ENCODE measurements at regions not wholly inside any gene's neighbourhood (a gene's known extent, or its start where the extent isn't known, plus 50 kb on each side); places are given as distances from the start of the nearest gene placed in this dataset.

- H3K4me3 ChIP-seq = no peak overlapping the region
Measured at GRCh38 chr14:66244834-66245233, 241.3 kb upstream of the CCDC196 start.

GRCh38 chr14:66247662-66248193 lies 238.4 kb upstream of the CCDC196 start:
- no peak overlapping the region for H3K27ac ChIP-seq
- H3K4me1 ChIP-seq = no peaks in the 10 kb centered on the region
- H3K4me3 ChIP-seq = no peak overlapping the region
- no peaks in the 10 kb centered on the region for H3K9me3 ChIP-seq
- H3K27me3 ChIP-seq = no peaks in the 10 kb centered on the region
- H3K36me3 ChIP-seq (ENCODE audit: low read depth, missing control alignments) = no peaks in the 10 kb centered on the region
- intact Hi-C loops (cut with DNase I; ENCODE audit: low total_unique reads) = no loop called here
- TF ChIP-seq POLR2A (IDR thresholded peaks at IDR 0.05) = no peak
- WGBS, 2 donors = 60 to 66% methylated on average over 4 of the region's 4 CpGs
- no peak for DNase-seq

More at GRCh38 chr14:66244834-66245233, 241.3 kb upstream of the CCDC196 start:
- no peak for TF ChIP-seq POLR2A (IDR thresholded peaks at IDR 0.05)
- no peak for TF ChIP-seq CTCF (IDR thresholded peaks at IDR 0.05)
- Histone ChIP-seq H3K27me3 (no peaks in the 10 kb centered on the region), H3K27ac (no peak overlapping the region), H3K9me3 (no peaks in the 10 kb centered on the region), H3K36me3 (ENCODE audit: low read depth, missing control alignments) (no peaks in the 10 kb centered on the region), H3K4me1 (no peaks in the 10 kb centered on the region)
- 93 to 97% methylated on average over 5 of the region's 5 CpGs for WGBS, 2 donors
- intact Hi-C loops (cut with DNase I; ENCODE audit: low total_unique reads) = no loop called here
- no peak for DNase-seq

GRCh38 chr14:66248256-66248655 lies 237.9 kb upstream of the CCDC196 start:
- H3K27me3 ChIP-seq = no peaks in the 10 kb centered on the region
- no peaks in the 10 kb centered on the region for H3K9me3 ChIP-seq
- intact Hi-C loops (cut with DNase I; ENCODE audit: low total_unique reads) = no loop called here
- DNase-seq = no peak
- H3K4me3 ChIP-seq = no peak overlapping the region
- no peak overlapping the region for H3K27ac ChIP-seq
- TF ChIP-seq POLR2A (IDR thresholded peaks at IDR 0.05) = no peak
- TF ChIP-seq CTCF (IDR thresholded peaks at IDR 0.05) = no peak
- no peaks in the 10 kb centered on the region for H3K4me1 ChIP-seq
- H3K36me3 ChIP-seq (ENCODE audit: low read depth, missing control alignments) = no peaks in the 10 kb centered on the region
- WGBS, 2 donors = 43 to 57% methylated on average over 2 of the region's 2 CpGs

- Histone ChIP-seq H3K4me3 (no peak overlapping the region), H3K4me1 (no peaks in the 10 kb centered on the region), H3K36me3 (ENCODE audit: low read depth, missing control alignments) (no peaks in the 10 kb centered on the region), H3K27ac (no peak overlapping the region), H3K9me3 (no peaks in the 10 kb centered on the region), H3K27me3 (no peaks in the 10 kb centered on the region)
- DNase-seq = no peak
- TF ChIP-seq POLR2A (IDR thresholded peaks at IDR 0.05) (no peak), CTCF (IDR thresholded peaks at IDR 0.05) (no peak)
- intact Hi-C loops (cut with DNase I; ENCODE audit: low total_unique reads) = no loop called here
- WGBS, 2 donors = 95 to 96% methylated on average over 3 of the region's 3 CpGs
Measured at GRCh38 chr14:66249544-66249943, 236.6 kb upstream of the CCDC196 start.

GRCh38 chr14:66254038-66254437 lies 232.1 kb upstream of the CCDC196 start:
- intact Hi-C loops (cut with DNase I; ENCODE audit: low total_unique reads) = no loop called here
- Histone ChIP-seq H3K36me3 (ENCODE audit: low read depth, missing control alignments) (no peaks in the 10 kb centered on the region), H3K27me3 (no peaks in the 10 kb centered on the region), H3K4me1 (no peaks in the 10 kb centered on the region), H3K4me3 (no peak overlapping the region), H3K27ac (no peak overlapping the region), H3K9me3 (no peaks in the 10 kb centered on the region)
- 63 to 66% methylated on average over 3 of the region's 3 CpGs for WGBS, 2 donors
- TF ChIP-seq POLR2A (IDR thresholded peaks at IDR 0.05) = no peak
- TF ChIP-seq CTCF (IDR thresholded peaks at IDR 0.05) = no peak
- DNase-seq = no peak
